NCI-H2196 treated with DMSO at 0.1 percent for 48 hours (cell line): ENCODE measurements at regions not wholly inside any gene's neighbourhood (a gene's known extent, or its start where the extent isn't known, plus 50 kb on each side); places are given as distances from the start of the nearest gene placed in this dataset.
"Not testable (repeated sequence)": the region's sequence is repeated elsewhere in the genome, so short reads cannot be mapped to it uniquely, and the experiment has no call there.

Experiments
- DNase-seq: peaks from one replicate; lab custom pipeline; 2025; ENCODE audit not compliant: unreplicated experiment; lab: John Stamatoyannopoulos, UW

GRCh38 chr1:14424325-14425002 is 174.0 kb upstream of the KAZN start:
- DNase-seq, result no peak

GRCh38 chr1:14426854-14427253 is 171.6 kb upstream of the KAZN start:
- no peak for DNase-seq

DNA sequence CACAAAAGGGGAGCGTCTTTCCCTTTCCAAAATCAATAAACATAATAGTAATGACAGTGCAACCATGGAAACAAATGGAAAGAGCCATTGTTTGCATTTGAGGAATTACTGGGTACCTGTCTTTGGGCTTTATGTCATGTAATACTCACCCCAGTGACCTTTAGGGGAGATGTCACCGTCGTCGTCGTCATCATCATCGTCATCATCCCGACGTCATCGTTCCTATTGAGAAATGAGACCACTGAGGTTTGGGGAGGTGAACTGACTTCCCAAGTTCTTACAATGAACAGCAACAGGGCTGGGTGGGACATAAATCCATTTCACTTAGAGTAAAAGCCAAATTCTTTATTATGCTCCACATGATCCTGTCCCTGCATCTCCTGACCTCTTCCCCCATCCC is 168.9 kb upstream of the KAZN start:
- no peak for DNase-seq

- not testable (repeated sequence) for DNase-seq
These were observed 165.8 kb upstream of the KAZN start for GRCh38 chr1:14432728-14433127.

- DNase-seq, result no peak
These were observed 163.0 kb upstream of the KAZN start for GRCh38 chr1:14435368-14436023.

DNA sequence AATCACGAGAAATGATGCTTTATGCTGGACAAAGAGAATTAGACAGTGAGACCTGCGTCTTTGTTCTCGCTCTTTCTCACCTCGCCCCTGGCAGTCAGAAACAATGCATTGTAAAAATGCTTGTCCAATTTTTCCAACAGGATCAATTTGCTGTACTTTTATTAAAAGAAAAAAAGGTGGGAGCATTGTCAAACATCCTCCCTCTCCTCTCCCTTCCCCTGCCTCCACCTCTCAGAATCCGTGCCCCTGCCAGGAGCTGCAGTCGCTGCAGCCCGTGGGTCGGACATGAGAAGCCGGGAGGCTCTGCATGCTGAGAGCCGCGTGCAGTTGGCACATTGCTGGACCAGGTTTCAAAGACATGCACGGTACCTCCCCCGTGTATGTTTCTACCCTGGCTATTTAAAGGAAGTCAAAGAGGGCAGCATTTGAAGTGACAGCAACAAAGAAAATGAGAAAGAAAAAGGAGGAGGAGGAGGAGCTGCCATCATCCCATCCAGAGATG is 161.0 kb upstream of the KAZN start:
- no peak for DNase-seq

DNA sequence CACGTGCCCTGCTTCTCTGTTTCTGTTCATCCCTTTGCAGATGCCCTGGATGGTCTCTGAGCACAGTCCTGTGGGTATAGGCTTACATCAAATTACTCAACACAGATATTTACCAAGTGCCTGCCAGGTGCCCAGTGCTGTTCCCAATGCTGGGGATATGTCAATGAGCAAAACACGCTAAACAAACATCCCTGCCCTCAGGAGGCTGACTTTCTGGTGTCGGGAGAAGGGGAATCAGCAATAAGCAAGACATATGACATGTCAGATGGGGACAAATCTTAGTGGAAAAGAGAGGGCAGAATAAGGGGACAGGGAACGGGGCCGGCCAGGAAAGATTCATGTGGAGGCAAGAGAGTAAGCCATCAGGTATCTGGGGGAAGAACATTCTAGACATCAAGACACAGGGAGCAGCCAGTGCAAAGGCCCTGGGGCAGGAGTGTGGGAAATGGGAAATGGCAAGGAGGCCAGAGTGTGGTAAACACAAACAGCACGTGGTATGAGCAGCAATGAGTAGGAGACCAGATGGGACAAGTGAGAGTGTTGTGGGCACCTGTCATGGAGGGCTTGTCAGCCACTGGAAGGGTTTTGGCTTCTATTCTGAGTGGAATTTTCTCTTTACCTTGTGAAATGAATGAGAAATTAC is 160.2 kb upstream of the KAZN start:
- DNase-seq, result no peak

DNA sequence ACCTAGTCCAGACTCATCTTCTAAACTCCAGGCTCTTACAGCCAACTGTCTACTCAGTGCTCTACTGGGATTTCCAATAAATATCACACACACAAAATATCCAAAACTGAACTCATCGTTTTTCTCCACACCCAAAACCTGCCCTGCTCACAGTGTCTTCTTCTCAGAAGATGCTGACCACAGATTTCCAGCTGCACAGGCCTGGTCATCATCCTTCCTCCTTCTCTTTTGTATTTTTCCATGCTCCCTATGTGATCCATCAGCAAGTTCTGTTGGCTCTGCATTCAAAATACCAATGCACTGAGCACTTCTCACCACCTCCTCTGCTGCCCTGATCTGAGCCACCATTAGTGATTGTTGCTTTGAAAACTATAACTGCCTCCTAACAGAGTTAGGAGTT is 159.5 kb upstream of the KAZN start:
- DNase-seq, result no peak

GRCh38 chr1:14440166-14440565 is 158.3 kb upstream of the KAZN start:
- DNase-seq, result no peak

GRCh38 chr1:14440731-14441130 is 157.8 kb upstream of the KAZN start:
- DNase-seq, result no peak

- DNase-seq, result no peak
These were observed 157.2 kb upstream of the KAZN start for GRCh38 chr1:14441302-14441741.

DNA sequence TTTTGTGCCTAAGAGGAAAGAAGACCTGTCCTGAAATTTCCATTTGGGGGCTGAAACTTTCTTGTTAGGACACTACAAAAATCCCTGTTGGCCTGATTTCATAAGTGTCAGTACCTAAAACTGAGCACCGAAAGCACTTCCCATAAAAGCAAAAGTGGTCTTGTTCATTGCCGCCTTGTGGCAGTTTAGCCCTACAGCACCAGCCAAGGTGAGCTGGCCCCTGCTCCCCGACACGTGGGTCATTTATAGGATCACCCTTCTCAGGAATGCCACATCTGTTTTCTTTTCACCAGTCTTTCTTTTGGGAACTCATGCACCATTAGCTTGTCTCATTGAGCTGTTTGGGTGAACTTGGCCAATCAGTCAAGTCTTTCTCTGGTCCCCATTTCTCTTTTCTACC is 155.8 kb upstream of the KAZN start:
- no peak for DNase-seq

- DNase-seq, result no peak
These were observed 155.2 kb upstream of the KAZN start for GRCh38 chr1:14443164-14443787.

DNA sequence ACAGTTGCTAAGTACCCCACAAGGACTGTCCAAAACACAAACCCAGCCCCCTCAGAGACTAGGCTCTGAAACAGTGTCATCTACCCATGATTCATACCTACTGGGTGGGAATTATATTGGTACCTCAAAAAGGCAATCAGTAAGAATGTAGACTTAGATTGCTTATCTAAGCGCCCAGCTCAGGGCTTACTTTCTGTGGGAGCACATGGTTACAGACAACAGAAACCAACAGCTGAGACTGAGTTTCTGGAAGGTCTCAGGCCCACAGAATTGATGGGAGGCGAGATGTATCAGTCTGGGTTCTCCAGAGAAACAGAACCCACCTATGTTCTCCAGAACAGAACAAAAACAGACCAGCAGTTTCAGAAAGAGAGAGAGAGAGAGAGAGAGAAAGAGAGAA is 147.3 kb upstream of the KAZN start:
- no peak for DNase-seq

GRCh38 chr1:14452551-14452950 is 145.9 kb upstream of the KAZN start:
- no peak for DNase-seq

DNA sequence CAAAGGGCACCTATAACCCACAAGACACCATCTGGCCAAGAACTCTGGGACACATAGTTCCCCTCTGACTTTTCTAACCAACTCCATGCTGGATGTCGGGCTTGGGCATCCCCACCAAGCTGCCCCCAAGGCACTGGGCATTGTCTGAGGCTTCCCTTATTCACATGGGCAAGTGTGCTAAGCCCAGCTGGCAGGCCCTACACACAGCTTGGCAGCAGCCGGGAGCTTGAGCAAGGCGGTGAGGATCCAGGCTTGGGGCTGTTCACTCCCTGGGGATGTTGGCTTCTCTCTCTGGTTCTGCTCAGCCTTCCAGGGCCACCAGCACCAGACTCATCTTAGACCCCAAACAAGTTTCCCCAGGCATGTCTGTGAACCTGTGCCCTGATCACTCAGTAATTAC is 138.3 kb upstream of the KAZN start:
- DNase-seq, result no peak

GRCh38 chr1:14462851-14463250 is 135.6 kb upstream of the KAZN start:
- DNase-seq, result no peak

DNA sequence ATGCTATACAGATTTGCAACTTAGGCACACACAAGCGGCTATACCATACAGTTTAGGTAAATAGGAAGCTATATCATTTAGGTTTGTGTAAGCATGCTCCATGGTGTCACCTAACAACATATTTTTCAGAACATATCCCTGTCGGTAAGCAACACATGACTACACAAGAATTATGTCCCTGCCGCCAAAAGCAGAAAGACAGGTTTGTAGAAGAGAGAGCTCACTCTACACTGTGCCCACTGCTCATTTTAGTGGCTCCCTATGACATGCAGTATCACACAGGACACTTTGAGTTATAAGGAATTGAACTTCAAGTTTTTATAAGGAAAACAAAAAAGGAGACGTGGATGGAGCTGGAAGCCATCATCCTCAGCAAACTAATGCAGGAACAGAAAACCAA is 132.5 kb upstream of the KAZN start:
- DNase-seq, result no peak

DNA sequence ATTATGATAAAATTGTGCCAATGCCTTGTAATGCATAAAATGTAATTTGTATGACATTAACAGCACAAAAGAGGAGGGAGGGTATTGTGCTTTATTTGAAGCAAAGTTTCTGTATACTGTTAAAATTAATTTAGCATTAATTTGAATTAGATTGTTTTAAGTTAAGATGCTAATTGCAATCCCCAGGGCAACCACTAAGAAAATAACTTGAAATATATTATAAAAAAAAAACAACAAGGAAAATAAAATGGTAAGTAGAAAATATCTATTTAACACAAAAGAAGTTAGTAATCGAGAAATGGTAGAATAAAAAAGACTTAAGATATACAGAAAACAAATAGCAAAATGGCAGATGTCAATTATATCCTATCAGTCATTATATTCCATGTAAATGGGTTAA is 131.4 kb upstream of the KAZN start:
- no peak for DNase-seq

DNA sequence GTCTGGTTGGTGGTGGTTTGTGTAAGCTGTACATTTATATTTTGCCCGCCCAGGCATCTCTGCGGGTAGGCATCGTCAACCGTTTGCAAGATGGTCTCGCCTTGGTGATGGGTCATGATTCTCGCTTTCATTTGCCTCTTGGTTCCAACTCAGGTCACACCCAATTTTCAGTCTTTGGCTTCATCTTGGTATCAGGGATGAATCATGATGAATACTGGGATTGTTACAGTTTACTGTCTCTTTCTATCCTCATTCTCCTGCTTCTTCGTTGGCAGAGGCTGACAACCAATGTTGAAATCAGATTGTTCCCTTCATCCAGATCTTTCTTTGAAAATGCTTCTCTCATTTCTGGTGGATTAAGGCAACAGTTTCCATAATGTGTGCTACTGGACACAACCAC is 129.7 kb upstream of the KAZN start:
- no peak for DNase-seq

DNA sequence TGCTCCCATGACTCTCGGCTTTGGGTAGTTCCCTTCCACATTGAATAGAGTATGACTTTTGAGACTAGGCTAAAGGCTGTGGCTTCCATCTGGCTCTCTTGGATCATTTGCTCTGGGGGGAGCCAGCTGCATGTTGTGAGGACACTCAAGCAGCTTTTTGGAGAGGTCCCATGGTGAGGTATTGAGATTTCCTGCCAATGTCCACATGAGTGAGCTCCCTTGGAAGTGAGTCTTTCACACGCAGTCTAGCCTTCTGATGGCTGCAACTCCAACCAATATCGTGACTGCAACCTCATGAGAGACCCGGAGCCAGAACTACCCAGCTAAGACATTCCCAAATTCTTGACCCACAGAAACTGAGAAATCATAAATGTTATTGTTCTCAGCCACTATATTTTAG is 127.7 kb upstream of the KAZN start:
- DNase-seq, result no peak

DNA sequence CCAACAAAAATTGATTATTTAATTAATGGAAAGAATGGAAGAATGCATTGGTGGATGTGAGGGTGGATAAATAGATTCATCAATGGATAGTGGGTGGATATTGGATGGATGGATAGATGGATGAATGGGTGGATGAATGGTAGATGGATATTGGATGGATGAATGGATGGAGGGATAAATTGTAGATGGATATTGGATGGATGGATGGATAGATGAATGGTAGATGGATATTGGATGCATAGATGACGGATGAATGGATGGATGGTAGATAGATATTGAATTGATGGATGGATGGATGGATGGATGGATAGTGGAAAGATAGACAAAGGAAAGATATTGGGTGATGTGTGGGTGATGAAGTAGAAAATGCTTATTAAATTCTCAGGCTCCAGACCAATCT is 123.6 kb upstream of the KAZN start:
- no peak for DNase-seq
